Panc1 (cell line): ENCODE measurements at regions not wholly inside any gene's neighbourhood (a gene's known extent, or its start where the extent isn't known, plus 50 kb on each side); places are given as distances from the start of the nearest gene placed in this dataset.

ENCODE experiments used
- ATAC-seq: fragments of 200-7000 bp; cut with Tn5 transposase; 2 replicates; pipeline ENCODE4 v1.9.1; 2020; ENCODE audit warnings: mild to moderate bottlenecking, moderate library complexity
- BruUV-seq: library from RNA; stranded (reverse); fragments of 400-500 nt; replicated peaks from 2 replicates; lab custom pipeline; 2021; lab: Mats Ljungman, UMichigan
- CTCF ChIA-PET: fragments of 300-600 bp; sonication (Branson Sonifier 250); formaldehyde crosslinking; loops from one replicate; lab custom pipeline; 2022; ENCODE audit warnings: antibody characterized with exemption; lab: Charles Lee
- POLR2A ChIA-PET: fragments of 300-600 bp; sonication (Branson Sonifier 250); formaldehyde crosslinking; loops from one replicate; lab custom pipeline; 2022; ENCODE audit warnings: antibody characterized with exemption; lab: Charles Lee
- DNase-seq: peaks from one replicate; pipeline ENCODE4 v3.0.0-alpha.2; 2010; ENCODE audit warnings: low read depth, low spot score
- H3K27ac ChIP-seq: 2 replicates; pipeline ENCODE4 v1.5.1; 2011; ENCODE audit warnings: mild to moderate bottlenecking, low read length, inconsistent platforms
- H3K27me3 ChIP-seq: fragments of 200-500 bp; sonication (Bioruptor generic); 2 replicates; pipeline ENCODE4 v1.6.0; 2014; ENCODE audit warnings: low read length, inconsistent platforms; ENCODE audit not compliant: control insufficient read depth, insufficient read depth
- H3K36me3 ChIP-seq: fragments of 200-500 bp; sonication (Bioruptor generic); 2 replicates; pipeline ENCODE4 v1.5.1; 2014; ENCODE audit warnings: inconsistent platforms, mild to moderate bottlenecking, low read length, moderate library complexity; ENCODE audit not compliant: control insufficient read depth, insufficient read depth
- H3K4me1 ChIP-seq: 2 replicates; pipeline ENCODE4 v1.5.1; 2011; ENCODE audit warnings: inconsistent platforms, mild to moderate bottlenecking, low read length, moderate library complexity; ENCODE audit not compliant: control insufficient read depth, insufficient read depth
- H3K4me3 ChIP-seq, 2 experiments: 2 replicates each; pipeline ENCODE4 v1.5.1; 2011 to 2012; ENCODE audit warnings: low read depth in 2 of 2, low read length in 2 of 2, mild to moderate bottlenecking in 2 of 2, inconsistent platforms in 1 of 2, moderate library complexity in 1 of 2
- H3K9me3 ChIP-seq: fragments of 200-500 bp; sonication (Bioruptor generic); 2 replicates; pipeline ENCODE4 v1.5.1; 2014; ENCODE audit warnings: low read depth, mild to moderate bottlenecking, inconsistent platforms, low read length, moderate library complexity; ENCODE audit not compliant: control insufficient read depth, insufficient read depth
- CTCF ChIP-seq: fragments of 450-650 bp; IDR thresholded peaks from 2 replicates; pipeline ENCODE4 v1.5.1; 2017; ENCODE audit warnings: mild to moderate bottlenecking
- POLR2AphosphoS5 ChIP-seq: IDR thresholded peaks from 2 replicates; pipeline ENCODE4 v1.6.1; 2012; ENCODE audit warnings: mild to moderate bottlenecking, low read depth, low read length, moderate library complexity
- SIN3A ChIP-seq: IDR thresholded peaks from 2 replicates; pipeline ENCODE4 v1.6.1; 2012; ENCODE audit warnings: low read depth, mild to moderate bottlenecking, low read length, moderate library complexity, borderline replicate concordance; ENCODE audit not compliant: insufficient read depth
- TCF7L2 ChIP-seq: IDR thresholded peaks from 2 replicates; pipeline ENCODE4 v1.6.1; 2011; ENCODE audit warnings: mild to moderate bottlenecking, low read depth, low read length, inconsistent platforms
- in situ Hi-C: cut with HindIII; loops from 2 replicates; pipeline ENCODE4 v1.10.0; 2016; ENCODE audit warnings: low sequenced_read_pairs, low pct_unique_long_range_greater_than_20kb
- intact Hi-C: fragments of 100-400 bp; cut with micrococcal nuclease; formaldehyde crosslinking; loops from one replicate; pipeline ENCODE4 v1.10.0; 2022; ENCODE audit not compliant: unreplicated experiment
- TF ChIP-seq, protein P1 (sequence below), 2 experiments: IDR thresholded peaks; 2 replicates each; pipeline ENCODE4 v1.6.1; 2011 to 2012; ENCODE audit warnings: low read depth in 2 of 2, control low read depth in 1 of 2, low read length in 1 of 2, mild to moderate bottlenecking in 1 of 2, moderate library complexity in 1 of 2; ENCODE audit not compliant: insufficient read depth in 1 of 2

GRCh38 chr21:24781146-24781545 lies 826.1 kb downstream of the MRPL39 start:
- DNase-seq (no peak), ATAC-seq (no peak)
- intact Hi-C loops, result no loop called here
- in situ Hi-C loops, result no loop called here
- TF ChIP-seq, protein P1, sequence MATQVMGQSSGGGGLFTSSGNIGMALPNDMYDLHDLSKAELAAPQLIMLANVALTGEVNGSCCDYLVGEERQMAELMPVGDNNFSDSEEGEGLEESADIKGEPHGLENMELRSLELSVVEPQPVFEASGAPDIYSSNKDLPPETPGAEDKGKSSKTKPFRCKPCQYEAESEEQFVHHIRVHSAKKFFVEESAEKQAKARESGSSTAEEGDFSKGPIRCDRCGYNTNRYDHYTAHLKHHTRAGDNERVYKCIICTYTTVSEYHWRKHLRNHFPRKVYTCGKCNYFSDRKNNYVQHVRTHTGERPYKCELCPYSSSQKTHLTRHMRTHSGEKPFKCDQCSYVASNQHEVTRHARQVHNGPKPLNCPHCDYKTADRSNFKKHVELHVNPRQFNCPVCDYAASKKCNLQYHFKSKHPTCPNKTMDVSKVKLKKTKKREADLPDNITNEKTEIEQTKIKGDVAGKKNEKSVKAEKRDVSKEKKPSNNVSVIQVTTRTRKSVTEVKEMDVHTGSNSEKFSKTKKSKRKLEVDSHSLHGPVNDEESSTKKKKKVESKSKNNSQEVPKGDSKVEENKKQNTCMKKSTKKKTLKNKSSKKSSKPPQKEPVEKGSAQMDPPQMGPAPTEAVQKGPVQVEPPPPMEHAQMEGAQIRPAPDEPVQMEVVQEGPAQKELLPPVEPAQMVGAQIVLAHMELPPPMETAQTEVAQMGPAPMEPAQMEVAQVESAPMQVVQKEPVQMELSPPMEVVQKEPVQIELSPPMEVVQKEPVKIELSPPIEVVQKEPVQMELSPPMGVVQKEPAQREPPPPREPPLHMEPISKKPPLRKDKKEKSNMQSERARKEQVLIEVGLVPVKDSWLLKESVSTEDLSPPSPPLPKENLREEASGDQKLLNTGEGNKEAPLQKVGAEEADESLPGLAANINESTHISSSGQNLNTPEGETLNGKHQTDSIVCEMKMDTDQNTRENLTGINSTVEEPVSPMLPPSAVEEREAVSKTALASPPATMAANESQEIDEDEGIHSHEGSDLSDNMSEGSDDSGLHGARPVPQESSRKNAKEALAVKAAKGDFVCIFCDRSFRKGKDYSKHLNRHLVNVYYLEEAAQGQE (IDR thresholded peaks at IDR 0.05; ENCODE audit: insufficient read depth in 1 of 2, low read depth in 2 of 2, low read length in 1 of 2), result no peak
- no peak for TF ChIP-seq TCF7L2
- no peak for TF ChIP-seq SIN3A
- no peak for TF ChIP-seq CTCF
- no peak for TF ChIP-seq POLR2AphosphoS5
- POLR2A ChIA-PET, result interaction anchor here (0.7 kb wide), 1 partner anchor 612 kb away, joined by 6 read pairs; no protein-coding TSS in a partner anchor
- CTCF ChIA-PET, result no interaction called here
- H3K36me3 ChIP-seq, result no peaks in the 10 kb centered on the region
- no peaks in the 10 kb centered on the region for H3K4me1 ChIP-seq
- H3K9me3 ChIP-seq, result no peaks in the 10 kb centered on the region
- no TSS peak for BruUV-seq
- no peak overlapping the region for H3K27ac ChIP-seq
- no peak overlapping the region for H3K4me3 ChIP-seq
- H3K27me3 ChIP-seq, result no peaks in the 10 kb centered on the region

DNA sequence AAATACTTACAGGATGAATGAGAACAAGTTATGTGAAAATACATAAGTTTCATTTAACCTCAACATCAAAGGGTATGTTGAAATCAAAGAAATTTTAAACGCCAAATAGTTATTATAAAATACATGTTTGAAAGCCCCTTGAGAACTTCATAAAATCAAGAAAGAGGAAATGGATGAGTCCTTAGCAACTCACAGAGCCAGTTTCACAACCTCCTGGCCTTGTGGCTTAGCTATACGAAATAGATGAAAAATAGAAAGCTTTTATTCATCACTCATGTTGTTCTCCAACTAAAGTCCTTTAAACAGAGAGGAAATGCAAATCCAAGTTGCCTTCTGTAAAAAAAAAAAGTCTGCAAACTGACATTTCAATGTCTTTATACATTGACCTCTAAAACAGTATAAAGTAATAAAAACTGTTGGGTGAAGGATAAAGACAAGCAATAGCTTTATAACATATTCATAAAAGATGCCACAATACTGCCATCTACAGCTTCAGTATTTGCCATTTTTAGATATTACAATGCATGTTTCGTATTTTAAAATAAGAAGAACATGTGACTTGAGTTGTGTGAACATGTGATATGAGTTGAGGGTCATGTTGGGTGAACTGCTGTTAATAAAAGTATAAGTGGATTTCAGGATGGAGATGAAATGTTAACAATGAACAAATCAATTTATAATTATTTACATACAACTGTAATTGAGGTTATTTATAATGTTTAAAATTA lies 847.8 kb downstream of the MRPL39 start:
- POLR2A ChIA-PET, result no interaction called here
- no peaks in the 10 kb centered on the region for H3K27me3 ChIP-seq
- DNase-seq (no peak), ATAC-seq (no peak)
- no peak overlapping the region for H3K27ac ChIP-seq
- H3K4me3 ChIP-seq, result no peak overlapping the region
- no peaks in the 10 kb centered on the region for H3K9me3 ChIP-seq
- CTCF ChIA-PET, result no interaction called here
- in situ Hi-C loops, result no loop called here
- H3K4me1 ChIP-seq, result no peaks in the 10 kb centered on the region
- no TSS peak for BruUV-seq
- TF ChIP-seq CTCF (no peak), POLR2AphosphoS5 (no peak), SIN3A (no peak), TCF7L2 (no peak)
- TF ChIP-seq, protein P1 (IDR thresholded peaks at IDR 0.05; ENCODE audit: insufficient read depth in 1 of 2, low read depth in 2 of 2, low read length in 1 of 2), result no peak
- no peaks in the 10 kb centered on the region for H3K36me3 ChIP-seq
- intact Hi-C loops, result no loop called here
